HG03460 (cell line): ENCODE measurements at regions not wholly inside any gene's neighbourhood (a gene's known extent, or its start where the extent isn't known, plus 50 kb on each side); places are given as distances from the start of the nearest gene placed in this dataset.
"Not testable (repeated sequence)": the region's sequence is repeated elsewhere in the genome, so short reads cannot be mapped to it uniquely, and the experiment has no call there.

Source experiments
- ATAC-seq: cut with Tn5 transposase; IDR thresholded peaks from one replicate; pipeline ENCODE4 v1.9.1; 2021; ENCODE audit not compliant: unreplicated experiment

DNA sequence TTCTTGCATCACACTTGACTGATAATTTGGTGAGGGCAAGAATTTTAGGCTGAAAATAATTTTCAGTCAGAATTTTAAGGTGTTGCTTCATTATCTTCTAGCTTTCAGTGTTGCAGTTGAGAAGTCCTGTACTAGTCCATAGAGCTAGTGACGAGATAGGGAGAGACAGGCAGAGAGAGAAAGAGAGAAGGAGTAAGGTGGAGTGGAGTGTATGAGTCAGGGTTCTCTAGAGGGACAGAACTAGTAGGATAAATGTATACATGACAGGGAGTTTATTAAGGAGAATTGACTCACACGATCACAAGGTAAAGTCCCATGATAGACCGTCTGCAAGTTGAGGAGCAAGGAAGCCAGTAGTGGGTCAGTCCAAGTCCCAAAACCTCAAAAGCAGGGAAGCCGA lies 127.2 kb downstream of the UTP18 start:
- ATAC-seq: no peak

DNA sequence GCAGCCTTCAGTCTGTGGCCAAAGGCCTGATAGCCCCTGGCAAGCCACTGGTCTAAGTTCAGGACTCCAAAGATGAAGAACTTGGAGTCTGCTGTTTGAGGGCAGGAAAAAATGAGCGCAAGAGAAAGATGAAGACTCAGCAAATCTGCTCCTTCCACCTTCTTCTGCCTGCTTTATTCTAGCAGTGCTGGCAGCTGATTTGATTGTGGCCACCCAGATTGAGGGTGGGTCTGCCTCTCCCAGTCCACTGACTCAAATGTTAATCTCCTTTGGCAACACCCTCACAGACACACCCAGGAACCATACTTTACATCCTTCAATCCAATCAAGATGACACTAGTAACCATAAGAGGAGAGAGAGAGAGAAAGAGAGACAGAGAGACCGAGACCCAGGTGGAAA lies 127.6 kb downstream of the UTP18 start:
- ATAC-seq: no peak

DNA sequence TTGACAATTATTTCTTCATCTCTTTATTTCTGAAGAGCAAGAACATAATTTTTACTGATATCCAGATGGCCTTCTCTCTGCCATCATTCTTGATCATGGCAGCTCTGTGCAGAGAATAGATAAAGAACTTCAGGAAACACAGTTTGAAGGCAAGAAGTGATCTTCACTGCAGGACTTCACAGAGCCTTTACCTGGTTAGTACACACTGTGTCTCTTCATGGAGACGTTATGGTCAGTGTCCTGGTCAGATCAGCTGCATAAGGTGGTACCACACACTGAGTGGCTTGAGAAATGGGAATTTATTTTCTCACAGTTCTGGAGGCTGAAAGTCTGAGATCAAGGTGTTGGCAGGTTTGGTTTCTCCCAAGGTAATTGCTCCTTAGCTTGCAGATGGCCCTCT lies 129.5 kb downstream of the UTP18 start:
- ATAC-seq: no peak

DNA sequence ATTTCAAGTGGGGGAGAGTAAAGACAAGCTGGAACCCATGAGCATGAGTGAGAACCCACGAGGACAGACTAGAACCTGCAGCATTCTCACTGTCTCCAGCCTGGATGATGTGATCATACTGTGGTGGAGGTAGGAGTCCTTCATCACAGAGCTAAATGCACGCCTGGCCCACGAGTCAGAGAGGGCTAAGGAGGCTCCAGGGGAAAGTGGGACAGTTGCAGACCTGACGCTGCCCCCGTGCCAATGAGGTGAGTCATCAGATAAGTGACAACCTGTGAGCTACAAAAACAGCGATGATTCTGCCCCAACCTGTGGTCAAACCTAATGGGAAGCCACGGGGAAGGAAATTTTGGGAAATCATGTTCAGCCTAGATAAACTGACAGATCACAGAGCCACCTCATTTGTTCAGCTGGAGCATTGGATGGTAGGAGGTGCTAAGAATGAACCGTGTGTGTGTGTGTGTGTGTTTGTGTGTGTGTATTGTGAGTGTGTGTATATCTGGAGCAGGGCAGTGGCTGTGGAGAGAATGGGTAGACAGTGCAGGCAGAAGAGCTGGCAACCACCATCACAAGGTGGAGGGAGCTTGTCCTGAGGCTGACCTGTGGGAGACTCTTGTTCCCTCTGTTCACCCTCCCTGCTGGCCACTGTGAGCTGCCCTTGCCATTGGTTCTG lies 131.8 kb downstream of the UTP18 start:
- no peak for ATAC-seq

DNA sequence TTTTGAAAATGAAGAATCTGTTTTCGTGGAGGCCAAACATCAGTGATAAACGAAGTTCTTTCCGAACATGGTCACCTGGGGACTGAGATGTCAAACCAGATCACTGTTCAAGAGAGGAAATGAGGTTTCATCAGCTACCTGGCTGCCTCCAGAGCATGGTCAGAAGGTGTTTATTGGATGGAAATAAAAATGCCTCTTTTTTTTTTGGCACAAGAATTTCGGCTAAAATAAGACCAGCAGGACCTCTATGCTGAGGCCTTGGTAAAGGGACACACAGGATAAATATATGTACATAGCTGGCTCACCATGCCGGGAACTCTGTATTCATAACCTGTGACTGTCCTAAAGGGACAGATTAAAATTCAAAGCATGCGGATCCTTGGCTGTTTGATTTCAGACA lies 135.3 kb downstream of the UTP18 start:
- no peak for ATAC-seq

DNA sequence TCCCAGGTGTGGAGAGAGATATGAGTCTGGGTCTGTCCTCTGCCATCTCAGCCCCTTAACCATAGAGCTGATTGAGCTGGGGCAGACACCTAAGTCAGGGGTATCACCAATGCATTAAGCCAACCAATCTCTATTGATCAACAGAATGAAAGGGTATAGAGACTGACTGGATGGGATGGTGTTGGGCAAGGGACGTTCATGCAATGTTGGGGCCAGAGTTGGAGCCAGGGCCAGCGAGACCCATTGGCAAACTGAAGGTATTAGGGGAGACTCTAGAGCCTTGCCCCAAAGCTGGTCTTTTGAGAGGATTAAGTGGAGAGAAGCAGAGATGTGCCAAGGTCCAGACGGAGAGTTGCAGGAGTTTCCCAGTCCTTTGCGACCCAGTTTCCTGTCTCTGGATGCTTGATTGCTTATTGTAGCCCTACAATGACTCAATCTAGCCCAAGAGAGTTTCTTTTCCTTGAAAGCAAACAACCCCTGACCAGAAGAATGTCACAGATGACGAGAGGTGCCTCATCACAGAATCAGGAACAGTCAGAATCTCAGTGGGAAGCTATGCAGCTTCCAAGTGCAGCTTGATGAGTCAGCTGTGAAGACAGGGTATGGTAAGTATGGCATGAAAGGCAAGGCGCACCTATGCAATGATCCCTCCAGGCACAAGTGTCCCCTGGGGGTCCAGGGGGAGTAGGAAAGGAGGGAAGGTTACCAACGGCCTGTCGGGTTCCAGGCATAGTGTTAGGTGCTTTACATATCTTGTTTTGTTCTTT lies 137.2 kb downstream of the UTP18 start:
- no peak for ATAC-seq

DNA sequence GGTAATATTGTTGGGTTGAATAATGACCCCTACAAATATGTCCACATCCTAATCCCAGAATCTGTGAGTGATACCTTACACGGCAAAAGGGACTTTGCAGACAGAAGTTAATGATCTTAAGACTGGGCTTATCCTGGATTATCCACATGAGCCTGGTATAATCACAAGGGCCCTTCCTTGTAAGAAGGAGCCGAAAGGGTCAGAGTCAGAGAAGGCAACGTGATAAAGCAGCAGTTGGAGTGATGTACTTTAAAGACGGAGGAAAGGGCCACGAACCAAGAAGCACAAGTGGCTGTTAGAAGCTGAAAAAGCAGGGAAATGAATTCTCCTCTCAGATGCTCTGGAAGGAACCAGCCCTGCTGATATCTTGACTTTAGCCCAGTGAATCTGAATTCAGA lies 137.8 kb downstream of the UTP18 start:
- no peak for ATAC-seq

DNA sequence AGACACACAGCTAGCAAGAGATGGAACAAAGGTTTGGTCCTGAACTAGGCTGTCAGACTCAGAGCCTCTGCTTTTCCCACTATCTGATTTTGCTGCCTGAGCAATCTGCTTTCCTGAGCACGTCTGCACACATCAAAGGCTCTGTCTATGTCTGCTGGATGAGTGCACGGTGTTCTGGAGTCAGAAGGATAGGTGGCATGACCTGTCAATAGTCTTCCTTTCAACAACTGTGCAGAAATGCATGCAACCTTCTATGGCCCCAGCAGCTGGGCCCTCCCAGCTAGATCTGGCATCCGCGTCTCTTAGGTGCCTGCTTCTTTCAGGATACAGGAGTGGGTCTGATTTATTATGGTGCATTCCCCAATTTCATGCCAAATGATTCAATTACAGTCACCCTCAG lies 138.3 kb downstream of the UTP18 start:
- ATAC-seq: no peak

DNA sequence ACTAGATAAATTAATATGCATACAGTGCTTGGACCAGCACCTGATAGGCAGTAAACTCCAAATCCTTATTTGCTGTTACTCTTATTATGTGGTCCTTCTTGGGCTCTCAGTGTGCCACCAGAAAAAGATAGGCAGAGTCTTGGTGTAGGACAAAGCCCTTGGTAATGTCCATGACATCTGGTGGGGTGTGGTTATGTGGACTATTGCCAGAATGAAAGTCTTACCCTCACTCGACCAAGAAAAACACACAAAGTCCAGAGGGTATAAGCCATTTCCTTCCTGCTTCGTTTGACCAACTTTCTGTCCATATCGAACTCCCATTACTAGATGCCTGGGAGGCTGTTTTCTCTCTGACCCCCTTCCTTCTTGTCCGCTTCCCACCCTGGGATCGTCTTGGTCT lies 140.9 kb downstream of the UTP18 start:
- no peak for ATAC-seq

DNA sequence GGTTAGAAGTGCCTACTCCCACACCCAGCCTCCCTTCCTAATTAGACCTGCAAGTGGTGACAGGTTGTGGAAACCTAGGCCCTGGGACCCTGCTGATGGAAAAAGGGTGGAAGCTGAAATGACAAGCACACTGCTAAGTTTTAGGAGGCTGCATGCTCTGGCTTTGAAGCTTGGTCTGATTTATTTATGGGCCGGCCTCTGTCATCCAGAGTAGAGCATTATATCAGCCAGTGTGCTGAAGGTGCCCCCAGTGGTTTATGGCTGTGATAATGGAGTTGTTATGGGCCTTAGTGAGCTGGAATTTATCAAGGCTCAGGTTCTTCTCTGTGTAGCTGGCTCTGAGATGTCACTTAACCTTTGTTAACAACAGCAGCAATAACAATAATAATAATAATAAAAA lies 142.6 kb downstream of the UTP18 start:
- no peak for ATAC-seq

DNA sequence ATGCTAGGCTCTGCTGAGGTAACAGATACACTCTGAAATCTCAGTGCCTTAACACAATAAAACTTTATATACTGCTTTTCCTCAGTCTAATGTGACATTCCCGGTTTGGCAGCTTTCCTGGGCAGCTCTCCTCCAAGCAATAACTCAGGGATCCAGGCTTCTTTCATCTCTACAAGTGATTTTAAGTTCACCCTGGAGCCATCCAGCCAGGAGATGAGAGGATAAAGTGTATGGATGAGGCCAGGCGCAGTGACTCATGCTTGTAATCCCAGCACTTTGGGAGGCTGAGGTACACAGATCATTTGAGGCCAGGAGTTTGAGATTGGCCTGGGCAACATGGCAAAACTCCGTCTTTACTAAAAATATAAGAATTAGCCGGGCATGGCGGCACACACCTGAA lies 147.2 kb downstream of the UTP18 start:
- ATAC-seq: no peak

DNA sequence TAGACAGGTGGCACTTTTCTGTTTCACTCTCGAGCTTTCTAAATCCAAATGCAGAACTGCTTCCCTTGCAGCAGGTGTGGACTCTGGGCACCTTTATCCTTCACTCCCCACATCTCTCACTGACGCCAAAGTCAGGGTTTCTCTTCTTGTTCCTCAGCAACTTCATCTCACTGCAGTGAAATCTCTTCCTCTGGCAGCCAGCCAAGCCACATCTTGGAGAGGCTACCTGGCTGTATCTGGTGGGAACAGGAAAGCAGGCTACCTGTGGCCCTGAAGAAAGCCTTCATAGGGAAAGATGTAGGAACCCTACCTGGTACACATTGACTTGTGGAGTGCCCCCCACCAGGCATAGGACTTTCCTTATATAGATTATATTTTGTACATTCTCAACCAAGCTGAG lies 159.1 kb downstream of the UTP18 start:
- no peak for ATAC-seq

DNA sequence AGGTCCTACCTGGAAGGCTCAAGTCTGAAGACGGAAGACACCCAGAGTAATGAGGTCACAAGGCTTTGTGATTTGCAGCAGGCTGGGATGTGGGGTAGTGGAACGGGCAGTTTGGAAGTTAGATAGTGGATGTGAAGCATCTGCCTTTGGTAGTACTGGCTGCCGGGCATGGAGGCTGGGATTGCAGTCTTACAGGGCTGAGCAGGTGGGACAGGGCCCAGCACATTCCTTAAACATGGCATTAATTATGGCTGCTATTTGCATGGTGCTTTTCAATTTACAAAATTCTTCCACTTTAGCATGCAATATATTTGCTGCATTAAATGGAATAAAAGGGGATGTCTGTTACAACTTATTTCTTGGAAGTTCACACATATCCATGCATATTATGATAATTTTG lies 161.2 kb downstream of the UTP18 start:
- ATAC-seq: no peak

DNA sequence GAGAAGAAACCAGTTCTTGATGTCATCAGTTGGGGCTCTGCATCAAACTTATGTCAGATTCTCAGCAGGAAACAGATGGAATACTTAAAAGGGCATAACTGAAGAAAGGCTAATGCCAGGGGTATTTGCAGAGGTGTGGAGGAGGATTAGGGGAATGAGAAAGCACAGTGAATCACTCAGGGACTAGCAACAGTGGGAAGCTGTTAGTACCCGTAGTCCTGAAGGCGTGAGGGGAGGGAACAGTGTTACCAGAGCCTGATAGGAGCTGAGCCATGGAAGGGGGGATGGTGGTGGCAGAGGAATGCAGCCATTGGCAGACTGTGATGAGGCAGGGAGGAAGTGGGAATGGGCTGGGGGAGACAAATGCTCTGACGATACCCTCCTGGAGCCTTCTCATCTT lies 162.3 kb downstream of the UTP18 start:
- ATAC-seq: no peak

DNA sequence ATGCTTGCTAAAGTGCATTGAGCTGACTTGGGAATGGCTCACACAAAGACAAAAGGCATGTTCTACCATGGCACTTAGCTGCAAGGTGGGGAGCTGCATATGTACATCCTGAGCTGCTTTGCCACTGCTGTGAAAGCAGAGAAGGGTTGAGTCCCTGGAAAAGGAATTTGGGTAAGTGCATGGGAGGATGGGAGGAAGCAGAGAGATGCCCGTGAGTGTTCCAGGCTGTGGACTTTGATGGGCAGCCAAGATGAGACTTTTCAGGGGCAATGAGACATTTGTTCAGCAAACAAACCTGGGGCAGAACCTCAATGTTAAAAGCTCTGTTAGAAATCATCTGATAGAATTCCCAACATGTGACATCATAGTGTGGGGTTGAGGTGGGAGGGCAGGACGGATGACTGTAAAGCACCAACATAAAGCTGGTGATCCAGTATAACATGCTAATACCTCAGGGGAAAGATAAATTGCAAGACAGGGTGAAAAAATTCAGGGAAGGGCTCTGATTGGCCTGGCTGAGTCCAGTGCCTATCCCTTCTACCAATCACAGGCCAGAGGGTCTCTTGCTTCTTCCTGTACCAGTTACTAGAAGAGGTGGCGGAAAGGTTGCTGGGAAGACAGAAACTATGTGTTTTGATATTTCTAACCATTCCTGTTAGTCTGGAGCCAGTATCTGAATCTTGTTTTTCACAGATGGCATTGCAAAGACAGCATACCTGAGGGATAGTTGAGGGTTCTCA lies 163.2 kb downstream of the UTP18 start:
- no peak for ATAC-seq

DNA sequence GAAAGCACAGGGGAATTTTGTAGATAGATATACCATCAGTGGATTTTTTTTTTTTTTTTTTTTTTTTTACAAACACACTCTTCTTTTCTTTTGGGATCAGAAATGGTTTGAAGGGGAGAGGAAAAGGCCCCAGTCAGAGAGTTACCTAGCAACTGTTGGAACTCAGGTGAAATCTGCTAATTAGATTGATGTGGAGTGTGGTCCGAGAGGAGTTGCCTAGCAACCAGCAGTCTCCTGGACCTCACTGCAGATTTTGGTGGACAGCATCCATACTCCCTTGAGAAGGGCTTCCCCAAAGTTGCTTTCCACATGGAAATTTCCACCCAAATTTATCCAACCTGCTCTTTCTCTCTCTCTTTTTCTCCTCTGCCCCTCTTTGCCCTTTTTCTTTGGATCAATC lies 165.4 kb downstream of the UTP18 start:
- ATAC-seq: no peak

DNA sequence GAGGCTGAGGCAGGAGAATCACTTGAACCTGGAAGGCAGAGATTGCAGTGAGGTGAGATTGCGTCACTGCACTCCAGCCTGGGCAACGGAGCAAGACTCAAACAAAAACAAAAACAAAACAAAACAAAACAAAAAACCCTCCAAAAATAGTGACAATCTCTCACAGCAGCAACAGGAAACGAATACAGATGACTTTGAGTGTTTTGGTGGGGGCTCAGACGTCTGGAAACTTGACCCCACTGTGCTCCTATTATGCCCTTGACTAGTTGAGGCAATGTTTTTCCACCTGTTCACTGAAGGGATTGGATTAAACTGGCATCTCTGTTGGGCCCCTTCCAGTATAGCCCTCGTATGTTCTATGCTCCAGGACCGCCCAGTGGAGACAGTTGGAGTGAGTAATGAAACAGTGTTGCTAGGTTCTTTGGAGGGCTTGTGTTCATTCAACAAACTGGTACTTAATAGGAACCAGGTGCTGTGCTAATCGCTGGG lies 167.0 kb downstream of the UTP18 start:
- no peak for ATAC-seq

DNA sequence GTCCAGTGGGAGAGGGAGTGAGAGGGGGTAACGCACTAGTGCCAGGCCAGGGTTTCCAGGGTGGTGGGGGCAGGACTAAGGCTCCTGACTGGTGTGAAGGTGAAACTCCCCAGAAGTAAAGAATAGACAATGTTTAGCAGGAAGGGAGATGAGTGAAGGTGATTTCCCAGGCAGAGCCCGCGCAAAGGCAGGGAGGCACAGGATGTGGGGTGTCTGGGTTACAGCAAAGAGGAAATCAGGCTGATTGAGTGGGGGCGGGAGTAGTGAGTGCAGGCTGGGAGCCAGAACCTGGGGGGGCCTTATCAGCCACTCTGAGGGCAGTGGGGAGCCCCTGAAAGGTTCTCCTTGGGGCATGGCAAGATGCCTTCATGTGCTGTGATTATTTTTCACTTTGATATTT lies 167.5 kb downstream of the UTP18 start:
- ATAC-seq: peak; percentile 74

DNA sequence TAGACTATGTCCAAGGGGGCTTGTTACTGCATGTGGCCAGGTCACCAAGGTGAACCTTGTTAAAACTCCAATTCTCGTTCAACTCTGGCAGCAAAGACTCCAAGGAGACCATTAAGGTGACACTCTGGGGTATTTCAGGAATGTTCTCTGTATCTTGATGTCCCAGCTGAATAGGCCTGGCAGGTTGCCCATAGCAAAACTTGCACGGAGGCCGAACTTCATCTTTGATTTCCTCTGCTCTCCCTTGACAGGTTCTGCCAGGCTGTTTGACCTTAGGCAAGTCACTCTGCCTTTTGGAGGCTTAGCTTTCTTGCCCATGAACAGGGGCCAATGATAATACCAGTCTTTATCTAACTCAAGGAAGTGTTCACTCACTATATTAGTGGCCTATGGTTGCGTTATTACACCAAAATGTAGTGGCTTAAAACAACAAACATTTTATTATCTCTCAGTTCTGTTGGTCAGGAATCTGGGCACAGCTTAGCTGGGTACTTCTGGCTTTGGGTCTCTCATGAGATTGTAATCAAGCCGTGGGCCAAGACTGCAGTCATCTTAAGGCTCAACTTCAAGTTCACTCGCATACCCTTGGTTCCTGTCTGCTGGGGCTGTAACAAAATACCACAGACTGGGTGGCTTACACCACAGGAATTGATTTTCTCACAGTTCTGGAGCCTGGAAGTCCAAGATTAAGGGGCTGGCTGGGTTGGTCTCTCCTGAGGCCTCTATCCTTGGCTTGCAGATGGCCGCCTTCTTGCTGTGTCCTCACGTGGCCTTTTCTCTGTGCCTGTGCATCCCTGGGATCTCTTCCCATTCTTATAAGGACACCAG lies 168.5 kb downstream of the UTP18 start:
- ATAC-seq: no peak

DNA sequence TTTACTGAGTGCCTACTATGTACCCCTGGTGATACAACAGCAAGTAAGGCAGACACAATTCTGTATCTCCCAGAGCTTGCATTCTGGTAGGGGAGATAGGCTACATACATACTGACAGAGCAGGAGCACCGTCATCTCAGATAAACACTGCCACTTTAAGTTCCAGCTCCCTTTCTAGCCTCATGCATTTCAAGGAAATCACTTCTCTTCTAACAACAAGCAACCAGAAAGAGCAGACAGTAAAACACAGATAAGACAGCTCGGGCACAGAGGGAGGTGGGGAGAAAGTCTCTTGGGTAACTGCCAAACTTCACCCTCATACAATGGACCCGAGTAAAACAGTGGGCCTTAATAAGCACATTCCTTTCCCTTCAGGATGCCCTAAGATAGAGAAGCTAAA lies 169.6 kb downstream of the UTP18 start:
- ATAC-seq: not testable (repeated sequence)

DNA sequence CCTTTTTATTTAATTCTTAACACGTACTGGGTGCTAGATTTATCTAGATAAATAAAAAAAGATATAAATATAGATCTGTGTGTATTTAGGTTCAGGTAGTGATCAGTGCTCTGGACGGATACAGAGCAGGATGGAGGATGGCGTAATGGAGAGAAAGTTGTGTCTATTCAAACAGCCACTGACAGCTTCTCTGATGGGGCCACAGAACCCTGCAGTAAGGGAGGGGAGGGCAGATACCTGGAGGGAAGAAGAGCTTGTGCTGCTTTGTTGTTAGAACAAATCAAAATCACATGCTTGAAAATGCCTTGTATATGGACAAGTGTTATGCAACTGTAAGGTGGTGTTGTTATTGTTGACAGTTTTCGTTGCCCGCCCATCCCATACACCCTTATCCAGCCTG lies 170.2 kb downstream of the UTP18 start:
- ATAC-seq: no peak
